ENCODE measurements at regions not wholly inside any gene's neighbourhood (a gene's known extent, or its start where the extent isn't known, plus 50 kb on each side); places are given as distances from the start of the nearest gene placed in this dataset.

DNA sequence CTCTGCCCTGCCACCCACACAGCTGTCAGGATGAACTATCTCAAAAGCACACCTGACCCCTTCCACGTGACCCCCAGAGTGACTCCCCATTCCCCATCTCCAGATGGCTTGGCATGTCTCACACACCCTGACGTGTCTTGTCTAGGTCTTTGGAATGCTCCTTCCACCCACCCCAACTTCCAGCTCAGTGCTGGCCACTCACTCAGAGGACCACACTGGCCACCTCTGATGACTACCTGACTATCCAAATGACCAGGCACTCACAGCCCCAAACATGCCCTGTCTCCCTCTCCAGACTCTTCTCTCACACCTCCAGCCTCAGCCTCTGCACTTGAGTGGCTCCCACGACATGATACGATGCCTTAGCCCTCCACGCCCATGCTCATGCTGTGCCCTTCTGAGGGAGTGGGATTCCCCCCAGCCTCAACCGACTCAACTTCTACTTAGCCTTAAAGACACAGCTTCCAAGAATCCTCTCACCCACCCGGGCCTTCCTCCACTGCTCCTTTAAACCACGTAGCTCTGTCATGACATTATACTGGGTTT, 259.4 kb downstream of the BUD13 start:
- Histone ChIP-seq H3K9me3 (no peaks in the 10 kb centered on the region), H3K27ac (no peak overlapping the region), H3K27me3 (peaks cover 0 to 14% of the 10 kb centered on the region in 2 donors), H3K4me1 (no peaks in the 10 kb centered on the region), H3K36me3 (no peaks in the 10 kb centered on the region), H3K4me3 (no peak overlapping the region)
- intact Hi-C loops (cut with DNase I; ENCODE audit: low total_unique reads): no loop called here
- TF ChIP-seq, protein P1, sequence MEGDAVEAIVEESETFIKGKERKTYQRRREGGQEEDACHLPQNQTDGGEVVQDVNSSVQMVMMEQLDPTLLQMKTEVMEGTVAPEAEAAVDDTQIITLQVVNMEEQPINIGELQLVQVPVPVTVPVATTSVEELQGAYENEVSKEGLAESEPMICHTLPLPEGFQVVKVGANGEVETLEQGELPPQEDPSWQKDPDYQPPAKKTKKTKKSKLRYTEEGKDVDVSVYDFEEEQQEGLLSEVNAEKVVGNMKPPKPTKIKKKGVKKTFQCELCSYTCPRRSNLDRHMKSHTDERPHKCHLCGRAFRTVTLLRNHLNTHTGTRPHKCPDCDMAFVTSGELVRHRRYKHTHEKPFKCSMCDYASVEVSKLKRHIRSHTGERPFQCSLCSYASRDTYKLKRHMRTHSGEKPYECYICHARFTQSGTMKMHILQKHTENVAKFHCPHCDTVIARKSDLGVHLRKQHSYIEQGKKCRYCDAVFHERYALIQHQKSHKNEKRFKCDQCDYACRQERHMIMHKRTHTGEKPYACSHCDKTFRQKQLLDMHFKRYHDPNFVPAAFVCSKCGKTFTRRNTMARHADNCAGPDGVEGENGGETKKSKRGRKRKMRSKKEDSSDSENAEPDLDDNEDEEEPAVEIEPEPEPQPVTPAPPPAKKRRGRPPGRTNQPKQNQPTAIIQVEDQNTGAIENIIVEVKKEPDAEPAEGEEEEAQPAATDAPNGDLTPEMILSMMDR (IDR thresholded peaks at IDR 0.05): no peak
- DNase-seq: peak in 1 of 2 donors; percentile 12

GRCh38 chr11:116512841-116513240, 259.9 kb downstream of the BUD13 start:
- TF ChIP-seq, protein P1 (IDR thresholded peaks at IDR 0.05): no peak
- Histone ChIP-seq H3K27ac (no peak overlapping the region), H3K4me3 (no peak overlapping the region), H3K9me3 (no peaks in the 10 kb centered on the region), H3K27me3 (peaks cover 0 to 19% of the 10 kb centered on the region in 2 donors), H3K36me3 (no peaks in the 10 kb centered on the region), H3K4me1 (no peaks in the 10 kb centered on the region)
- no peak for DNase-seq
- intact Hi-C loops (cut with DNase I; ENCODE audit: low total_unique reads): no loop called here

DNA sequence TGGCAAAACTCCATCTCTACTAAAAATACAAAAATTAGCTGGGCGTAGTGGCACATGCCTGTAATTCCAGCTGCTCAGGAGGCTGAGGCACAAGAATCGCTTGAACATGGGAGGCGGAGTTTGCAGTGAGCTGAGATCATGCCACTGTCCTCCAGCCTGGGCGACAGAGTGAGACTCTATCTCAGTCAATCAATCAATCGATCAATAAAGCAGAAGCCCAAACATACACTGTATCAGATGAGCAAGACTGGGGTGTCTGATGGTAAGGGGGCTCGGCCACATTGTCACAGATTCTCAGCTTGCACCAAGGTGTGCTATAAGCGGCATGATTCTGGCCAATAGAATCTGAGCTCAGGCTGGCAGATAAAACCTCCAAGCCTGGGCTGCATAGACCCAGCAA, 261.1 kb downstream of the BUD13 start:
- intact Hi-C loops (cut with DNase I; ENCODE audit: low total_unique reads): no loop called here
- TF ChIP-seq, protein P1 (IDR thresholded peaks at IDR 0.05): no peak
- peak in 1 of 2 donors; percentile 6 for DNase-seq
- H3K36me3 ChIP-seq: no peaks in the 10 kb centered on the region
- no peaks in the 10 kb centered on the region for H3K9me3 ChIP-seq
- peaks cover 0 to 29% of the 10 kb centered on the region in 2 donors for H3K27me3 ChIP-seq
- H3K27ac ChIP-seq: no peak overlapping the region
- H3K4me1 ChIP-seq: no peaks in the 10 kb centered on the region
- H3K4me3 ChIP-seq: no peak overlapping the region

DNA sequence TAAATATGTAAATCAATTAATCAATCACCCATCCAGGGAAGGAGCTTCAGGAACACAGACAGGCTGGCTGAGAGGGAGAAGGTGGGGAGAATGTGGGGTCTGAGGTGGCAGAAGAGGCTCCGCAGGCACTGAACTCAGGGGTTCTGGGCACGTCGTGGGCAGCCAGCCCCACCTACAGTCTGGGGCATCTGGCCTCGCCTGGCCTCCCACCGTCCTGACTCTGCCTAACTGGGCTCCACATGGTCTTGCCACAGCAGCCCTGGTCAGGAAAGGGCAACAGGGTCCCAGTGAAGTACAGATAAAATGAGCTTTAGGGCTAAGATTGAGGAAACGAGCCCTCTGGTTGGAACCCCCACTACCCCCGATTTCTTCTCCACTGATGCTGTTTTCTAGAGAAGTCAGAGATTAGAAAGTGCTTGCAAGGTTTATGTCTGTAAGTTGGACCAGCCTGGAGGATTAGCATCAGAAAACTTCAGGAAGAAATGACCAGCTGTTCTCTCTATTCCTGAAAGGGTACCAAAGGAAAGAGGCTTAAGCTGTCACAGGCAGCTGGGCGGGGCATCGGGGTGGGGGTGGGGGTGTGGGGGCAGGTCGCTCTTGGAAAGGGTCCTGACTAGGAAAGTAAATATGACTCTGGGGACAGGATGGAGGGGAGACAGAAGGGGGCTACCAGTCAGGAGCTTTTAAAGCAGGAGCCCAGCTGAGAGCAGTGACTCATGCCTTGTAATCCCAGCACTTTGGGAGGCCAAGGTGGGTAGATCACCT, 261.7 kb downstream of the BUD13 start:
- Histone ChIP-seq H3K4me3 (no peak overlapping the region), H3K36me3 (no peaks in the 10 kb centered on the region), H3K27ac (no peak overlapping the region), H3K27me3 (peaks cover 0 to 34% of the 10 kb centered on the region in 2 donors), H3K9me3 (no peaks in the 10 kb centered on the region), H3K4me1 (no peaks in the 10 kb centered on the region)
- TF ChIP-seq, protein P1 (IDR thresholded peaks at IDR 0.05): no peak
- intact Hi-C loops (cut with DNase I; ENCODE audit: low total_unique reads): no loop called here
- peak in 1 of 2 donors; percentile 15 for DNase-seq

DNA sequence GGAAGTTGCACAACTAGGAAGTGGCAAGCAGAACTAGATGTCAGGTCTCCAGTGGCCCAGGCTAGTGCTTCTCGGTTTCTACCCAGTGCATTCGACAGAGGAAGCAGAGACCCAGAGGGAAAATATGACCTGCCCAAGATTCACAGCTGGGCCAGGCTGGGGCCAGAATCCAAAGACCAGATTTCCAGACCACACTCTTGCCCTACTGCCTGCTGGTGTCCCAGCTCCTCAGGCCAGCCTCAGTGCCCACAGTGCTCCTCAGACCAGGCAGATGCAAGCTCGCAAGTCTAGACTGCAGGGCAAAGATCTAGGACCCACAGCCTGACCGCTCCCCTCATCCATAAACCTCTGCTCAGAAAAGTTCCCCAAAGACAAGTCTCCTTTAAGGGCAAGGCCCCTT, 262.6 kb downstream of the BUD13 start:
- H3K9me3 ChIP-seq: no peaks in the 10 kb centered on the region
- peaks cover 0 to 38% of the 10 kb centered on the region in 2 donors for H3K27me3 ChIP-seq
- TF ChIP-seq, protein P1 (IDR thresholded peaks at IDR 0.05): no peak
- intact Hi-C loops (cut with DNase I; ENCODE audit: low total_unique reads): no loop called here
- H3K36me3 ChIP-seq: no peaks in the 10 kb centered on the region
- H3K4me1 ChIP-seq: no peaks in the 10 kb centered on the region
- no peak overlapping the region for H3K27ac ChIP-seq
- peak in 1 of 2 donors; percentile 31 for DNase-seq
- H3K4me3 ChIP-seq: no peak overlapping the region
